HG03521 (cell line): ENCODE measurements at regions not wholly inside any gene's neighbourhood (a gene's known extent, or its start where the extent isn't known, plus 50 kb on each side); places are given as distances from the start of the nearest gene placed in this dataset.

Experiments
- ATAC-seq: cut with Tn5 transposase; IDR thresholded peaks from one replicate; pipeline ENCODE4 v1.9.1; 2021; ENCODE audit warnings: mild to moderate bottlenecking, moderate library complexity; ENCODE audit not compliant: unreplicated experiment

GRCh38 chr12:22893878-22894277, 268.9 kb downstream of the ETNK1 start:
- no peak for ATAC-seq

DNA sequence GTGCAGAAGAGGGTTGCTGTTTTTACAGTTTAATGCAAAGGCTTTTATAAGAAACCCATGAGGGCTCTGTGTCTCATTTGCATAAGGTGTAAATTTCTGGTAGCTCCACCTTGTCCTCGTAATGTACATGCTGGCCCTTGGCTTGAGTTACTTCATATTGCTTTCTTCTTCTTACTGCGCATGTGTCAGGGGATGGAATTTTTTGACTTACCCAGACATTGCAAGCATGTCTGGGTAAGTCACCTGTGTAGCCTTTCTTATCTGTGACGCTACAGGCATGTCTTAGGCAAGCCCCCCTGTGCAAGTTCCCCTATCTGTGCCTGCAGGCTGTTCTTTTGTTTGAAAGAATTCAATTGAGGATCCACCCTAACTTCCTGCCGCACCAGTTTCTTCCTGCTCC, 274.2 kb downstream of the ETNK1 start:
- no peak for ATAC-seq

DNA sequence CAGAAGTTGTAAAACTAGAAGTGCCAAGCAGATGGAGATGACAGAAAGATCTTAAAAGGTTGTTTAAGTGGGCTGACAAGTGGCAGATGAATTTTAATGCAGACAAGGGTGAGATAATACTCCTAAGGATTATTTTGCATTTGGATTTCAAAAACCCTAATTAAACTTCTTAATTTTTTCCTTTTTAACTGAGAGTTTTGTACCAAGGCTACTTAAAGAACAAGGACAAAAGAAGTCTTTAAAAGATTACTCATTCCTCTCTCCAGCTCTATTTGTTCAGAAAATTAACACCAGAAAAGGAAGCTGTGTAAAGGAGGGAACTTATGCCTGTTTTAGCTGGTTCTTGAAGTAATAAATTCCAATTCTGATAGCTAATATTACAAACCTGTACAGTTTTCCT, 275.4 kb downstream of the ETNK1 start:
- no peak for ATAC-seq

DNA sequence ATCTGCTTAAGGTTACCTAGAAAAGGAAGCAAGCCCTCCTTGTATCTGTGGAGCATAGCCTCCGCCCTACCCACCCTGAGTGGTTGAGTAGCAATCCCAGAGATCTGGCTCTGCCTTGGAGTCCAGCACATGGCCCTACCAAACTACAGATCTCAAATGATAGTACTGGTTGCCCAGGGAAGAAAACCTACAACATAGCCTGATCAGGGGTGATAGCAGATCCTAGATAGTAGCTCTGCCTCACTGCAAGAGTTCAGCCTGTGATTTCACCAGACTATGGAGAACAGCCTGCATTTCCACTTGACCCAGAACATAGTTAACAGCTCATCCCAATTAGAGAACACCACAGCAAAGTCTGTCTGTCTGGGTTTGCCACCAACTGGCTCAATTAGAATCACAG, 279.5 kb downstream of the ETNK1 start:
- ATAC-seq: no peak

- ATAC-seq: no peak
Measured at GRCh38 chr12:22916241-22916640, 291.3 kb downstream of the ETNK1 start.

GRCh38 chr12:22916815-22917214, 291.8 kb downstream of the ETNK1 start:
- no peak for ATAC-seq

DNA sequence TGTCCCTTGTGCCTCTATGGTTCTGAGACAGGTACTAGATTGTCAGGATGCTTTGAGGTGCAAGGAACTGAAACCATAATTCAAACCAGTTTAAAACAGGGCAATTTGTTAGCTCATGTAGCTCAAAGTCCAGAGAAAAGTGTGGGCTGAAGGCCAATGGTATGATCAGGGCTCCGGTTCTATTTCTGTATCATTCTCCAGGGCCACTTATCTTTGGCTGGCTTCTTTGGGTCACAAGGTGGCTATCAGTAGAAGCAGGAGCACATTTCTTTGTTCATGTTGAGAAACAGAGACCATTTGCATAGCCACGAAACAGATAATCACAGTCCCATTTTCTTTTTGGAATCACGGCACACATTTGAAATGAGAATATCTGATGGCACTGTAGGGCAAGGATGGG, 294.9 kb downstream of the ETNK1 start:
- no peak for ATAC-seq

DNA sequence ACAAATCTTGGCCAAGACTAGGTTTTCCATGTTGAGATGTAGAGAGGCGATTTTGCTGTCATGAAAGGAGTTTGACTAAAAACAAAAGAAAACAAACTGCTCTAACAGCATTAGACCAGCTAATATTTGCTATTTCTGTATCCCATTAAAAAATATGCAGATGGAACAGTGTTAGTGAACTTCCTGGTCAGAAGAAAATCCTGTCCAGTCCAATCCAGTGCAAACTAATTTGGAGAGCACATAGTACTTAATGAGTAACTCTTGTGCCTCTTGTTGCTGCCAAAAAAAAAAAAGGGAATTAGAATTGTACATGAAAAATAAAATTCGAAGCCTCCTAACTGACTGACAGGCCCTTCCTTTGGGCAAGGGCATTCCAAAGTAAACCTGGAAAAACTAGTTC, 298.8 kb downstream of the ETNK1 start:
- ATAC-seq: no peak

DNA sequence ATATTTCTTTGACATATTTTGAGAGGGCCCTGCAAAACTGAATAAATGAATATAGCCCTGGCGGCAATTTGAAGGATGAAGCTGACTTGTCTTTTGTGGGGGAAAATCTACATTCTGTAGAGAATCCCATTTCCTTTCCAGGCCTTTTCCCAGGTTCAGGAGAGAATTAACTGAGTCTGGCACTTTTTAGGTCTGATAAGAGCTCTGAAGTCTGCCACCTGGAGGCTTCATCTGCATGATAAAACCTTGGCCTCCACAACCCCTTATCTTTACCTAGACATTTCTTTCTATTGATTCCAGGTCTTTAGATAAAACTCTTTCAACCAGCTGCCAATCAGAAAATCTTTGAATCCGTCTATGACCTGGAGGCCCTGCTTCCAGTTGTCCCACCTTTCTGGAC, 299.4 kb downstream of the ETNK1 start:
- ATAC-seq: no peak

DNA sequence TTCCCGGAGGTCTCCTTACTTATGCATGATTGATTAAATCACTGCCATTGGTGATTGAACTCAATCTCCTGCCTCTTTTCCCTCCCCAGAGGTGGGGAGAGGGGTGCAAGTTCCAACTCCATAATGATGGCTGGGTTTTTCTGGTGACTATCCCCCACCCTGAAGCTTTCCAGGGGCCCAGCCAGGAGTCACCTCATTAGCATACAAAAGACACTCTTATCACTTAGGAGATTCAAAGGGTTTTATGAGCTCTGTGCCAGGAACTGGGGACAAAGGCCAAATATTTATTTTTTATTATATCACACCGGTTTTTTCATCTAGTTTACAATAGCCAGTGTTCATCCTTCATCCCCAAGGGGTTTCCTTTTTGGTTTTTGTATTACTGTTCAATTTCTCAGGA, 300.7 kb downstream of the ETNK1 start:
- no peak for ATAC-seq

- ATAC-seq: no peak
Measured at GRCh38 chr12:22932431-22932830, 307.5 kb downstream of the ETNK1 start.

GRCh38 chr12:22935090-22935489, 310.1 kb downstream of the ETNK1 start:
- ATAC-seq: no peak

DNA sequence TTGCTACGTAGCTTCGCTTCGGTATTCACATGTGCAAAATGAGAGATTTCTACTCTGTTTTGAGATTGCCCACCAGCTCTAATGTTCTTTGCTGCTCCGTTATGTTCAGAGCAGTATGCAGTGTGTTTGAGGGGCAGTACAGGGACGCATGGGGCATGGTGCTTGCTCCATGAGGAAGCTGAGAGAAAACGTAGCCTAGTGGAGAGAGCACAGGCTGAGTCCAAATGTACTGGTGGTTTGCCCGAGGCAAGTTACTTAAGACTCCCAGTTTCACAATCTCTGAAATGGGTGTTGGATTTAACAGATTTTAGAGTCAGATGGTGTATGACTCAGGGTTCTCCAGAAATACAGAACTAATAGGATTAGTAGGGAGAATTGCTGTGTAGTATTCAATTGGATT, 310.5 kb downstream of the ETNK1 start:
- no peak for ATAC-seq

DNA sequence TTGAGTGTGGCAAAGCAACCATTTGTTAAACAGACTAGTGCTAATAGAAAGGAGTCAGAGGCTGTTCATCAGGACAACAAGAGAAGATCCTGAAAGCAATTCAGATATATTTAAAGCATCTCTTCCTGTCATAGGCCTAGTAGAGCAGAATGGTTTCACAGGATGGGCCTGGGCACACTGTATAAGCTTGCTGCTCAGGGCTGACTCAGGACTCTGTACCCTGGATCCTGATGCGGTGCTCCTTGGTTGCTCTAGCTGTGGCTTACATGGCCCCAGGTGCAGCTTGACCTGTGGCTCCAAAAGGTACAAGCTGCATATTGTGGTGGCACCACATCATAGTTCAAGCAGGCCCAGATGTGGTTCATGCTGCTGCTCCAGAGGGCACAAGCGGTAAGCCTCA, 313.4 kb downstream of the ETNK1 start:
- ATAC-seq: no peak

GRCh38 chr12:22951206-22951605, 326.2 kb downstream of the ETNK1 start:
- ATAC-seq: no peak

GRCh38 chr12:22956690-22957089, 331.7 kb downstream of the ETNK1 start:
- no peak for ATAC-seq

- ATAC-seq: no peak
Measured at GRCh38 chr12:22967171-22967570, 342.2 kb downstream of the ETNK1 start.

DNA sequence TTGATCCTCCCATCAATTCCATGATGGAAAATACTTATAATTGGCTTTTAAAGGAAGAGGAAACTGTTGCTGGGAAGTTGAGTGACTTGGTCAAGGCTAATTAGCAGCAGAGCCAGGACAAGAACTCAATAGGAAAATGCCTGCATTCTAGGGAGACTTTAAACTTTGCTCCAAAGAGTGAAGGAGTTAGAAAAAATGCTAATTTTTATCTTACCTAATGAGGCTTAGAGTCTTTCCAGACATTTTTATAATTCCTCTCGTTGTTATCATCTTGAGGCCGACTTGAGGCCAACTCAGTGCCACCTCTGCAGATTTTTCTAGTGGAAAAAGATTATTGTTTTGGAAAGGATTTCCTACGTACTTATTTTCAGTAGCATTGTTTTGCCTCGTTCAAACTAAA, 344.6 kb downstream of the ETNK1 start:
- ATAC-seq: no peak

GRCh38 chr12:22971247-22971646, 346.3 kb downstream of the ETNK1 start:
- ATAC-seq: no peak

- no peak for ATAC-seq
Measured at GRCh38 chr12:22971701-22972191, 346.8 kb downstream of the ETNK1 start.

DNA sequence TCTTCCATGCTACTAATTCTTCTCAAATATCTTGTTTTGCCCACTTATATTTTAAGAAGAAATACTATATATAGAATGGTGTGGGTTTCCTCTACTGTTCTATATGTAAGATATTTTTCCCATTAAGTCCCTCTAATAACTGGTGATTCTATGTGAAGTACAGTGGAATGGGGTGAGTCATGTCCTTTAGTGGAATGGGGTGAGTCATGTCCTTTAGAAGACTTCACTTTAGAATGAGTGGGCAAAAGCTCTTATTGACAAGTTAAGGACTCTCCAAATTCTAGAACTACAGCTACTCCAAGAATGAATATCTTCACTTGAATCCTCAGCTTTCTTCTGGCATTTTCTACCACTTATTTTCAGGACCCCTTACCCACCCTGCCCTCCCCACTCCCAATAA, 349.9 kb downstream of the ETNK1 start:
- no peak for ATAC-seq

DNA sequence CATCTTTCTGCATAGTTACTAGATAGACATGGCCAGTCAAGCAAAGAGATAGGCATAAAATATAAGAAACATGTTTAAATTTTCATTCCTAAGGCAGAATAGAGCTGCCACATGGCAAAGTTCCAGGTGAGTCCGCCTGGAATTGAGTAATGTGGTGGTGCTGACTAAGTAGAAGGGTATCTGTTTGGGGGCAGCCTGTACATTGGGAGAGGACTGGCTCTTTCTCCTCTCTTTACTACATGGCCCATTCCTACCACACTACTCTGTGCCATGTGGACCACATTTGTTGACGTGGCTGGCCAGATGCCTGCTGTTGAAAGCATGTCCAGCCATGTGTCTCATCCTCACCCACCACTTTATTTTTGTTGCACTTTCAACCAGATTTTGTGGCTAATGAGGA, 354.0 kb downstream of the ETNK1 start:
- no peak for ATAC-seq

- ATAC-seq: no peak
Measured at GRCh38 chr12:22979854-22980469, 355.0 kb downstream of the ETNK1 start.
